ENCODE measurements at regions not wholly inside any gene's neighbourhood (a gene's known extent, or its start where the extent isn't known, plus 50 kb on each side); places are given as distances from the start of the nearest gene placed in this dataset.
A peak's percentile ranks its signal among the peaks of the same experiment; 100 is the strongest.

GRCh38 chr18:48470484-48471180 is 61.4 kb upstream of the ZBTB7C start:
- TF ChIP-seq CTCF (IDR thresholded peaks at IDR 0.05): no peak
- Histone ChIP-seq H3K9me3 (no peaks in the 10 kb centered on the region), H3K27me3 (replicated peaks; ENCODE audit: insufficient read depth) (no peaks in the 10 kb centered on the region), H3K27ac (peak overlapping the region in 1 of 2 donors; percentile 38), H3K36me3 (no peaks in the 10 kb centered on the region), H3K4me1 (ENCODE audit: control insufficient read depth in 1 of 2, low read depth in 2 of 2) (no peaks in the 10 kb centered on the region), H3K4me3 (no peak overlapping the region)
- no peak for DNase-seq (ENCODE audit: low spot score)
- ATAC-seq (ENCODE audit: insufficient number of reproducible peaks, low FRiP score, low read depth): no peak

DNA sequence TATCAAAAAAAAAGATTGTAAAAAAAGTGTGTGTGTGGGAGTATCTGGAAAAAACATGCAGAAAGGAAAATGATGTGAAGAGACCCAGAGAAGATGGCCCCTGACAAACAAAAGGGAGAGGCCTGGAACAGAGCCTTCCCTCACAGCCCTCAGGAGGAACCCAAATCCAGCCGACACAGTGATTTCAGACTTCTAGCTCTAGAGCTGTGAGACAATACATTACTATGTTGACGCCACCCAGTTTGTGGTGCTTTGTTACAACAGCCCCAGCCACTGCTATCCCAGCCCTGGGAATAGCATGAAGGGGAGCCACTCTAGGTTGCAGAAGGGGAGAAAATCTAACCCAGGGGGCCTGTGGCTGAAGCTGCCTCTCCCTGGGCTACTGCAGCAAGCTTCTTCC is 59.0 kb upstream of the ZBTB7C start:
- no peaks in the 10 kb centered on the region for H3K36me3 ChIP-seq
- TF ChIP-seq CTCF (IDR thresholded peaks at IDR 0.05): no peak

DNA sequence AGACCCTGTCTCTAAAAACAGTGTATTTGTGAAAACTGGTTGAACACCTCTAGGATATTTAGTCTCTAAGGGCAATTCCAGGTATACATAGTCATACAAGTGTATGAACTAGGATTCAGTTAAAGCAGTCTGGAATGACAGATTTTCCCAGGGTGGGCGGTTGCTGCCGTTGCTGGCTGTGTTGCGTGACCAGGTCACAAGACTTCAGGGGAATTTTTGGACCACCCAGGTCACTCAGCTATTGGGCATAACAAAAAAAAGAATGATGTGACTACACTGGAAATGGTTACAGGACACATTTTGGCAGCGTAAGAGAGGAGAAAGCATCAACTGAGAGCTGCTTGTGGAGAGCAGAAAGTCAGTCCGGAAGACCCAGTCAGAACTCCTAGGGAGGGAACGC is 58.0 kb upstream of the ZBTB7C start:
- DNase-seq (ENCODE audit: low spot score) (no peak), ATAC-seq (ENCODE audit: insufficient number of reproducible peaks, low FRiP score, low read depth) (no peak)
- Histone ChIP-seq H3K4me1 (ENCODE audit: control insufficient read depth in 1 of 2, low read depth in 2 of 2) (no peaks in the 10 kb centered on the region), H3K27ac (no peak overlapping the region), H3K9me3 (no peaks in the 10 kb centered on the region), H3K4me3 (no peak overlapping the region), H3K27me3 (replicated peaks; ENCODE audit: insufficient read depth) (no peaks in the 10 kb centered on the region), H3K36me3 (no peaks in the 10 kb centered on the region)
- no peak for TF ChIP-seq CTCF (IDR thresholded peaks at IDR 0.05)

More for the DNA sequence above, 59.0 kb upstream of the ZBTB7C start:
- Histone ChIP-seq H3K4me3 (no peak overlapping the region), H3K27me3 (replicated peaks; ENCODE audit: insufficient read depth) (no peaks in the 10 kb centered on the region), H3K4me1 (ENCODE audit: control insufficient read depth in 1 of 2, low read depth in 2 of 2) (no peaks in the 10 kb centered on the region), H3K27ac (no peak overlapping the region), H3K9me3 (no peaks in the 10 kb centered on the region)
- no peak for ATAC-seq (ENCODE audit: insufficient number of reproducible peaks, low FRiP score, low read depth)
- no peak for DNase-seq (ENCODE audit: low spot score)

GRCh38 chr18:48462510-48462909 is 53.3 kb upstream of the ZBTB7C start:
- Histone ChIP-seq H3K4me3 (no peak overlapping the region), H3K36me3 (no peaks in the 10 kb centered on the region), H3K4me1 (ENCODE audit: control insufficient read depth in 1 of 2, low read depth in 2 of 2) (no peaks in the 10 kb centered on the region), H3K27ac (no peak overlapping the region), H3K27me3 (replicated peaks; ENCODE audit: insufficient read depth) (no peaks in the 10 kb centered on the region), H3K9me3 (no peaks in the 10 kb centered on the region)
- DNase-seq (ENCODE audit: low spot score) (no peak), ATAC-seq (ENCODE audit: insufficient number of reproducible peaks, low FRiP score, low read depth) (no peak)
- no peak for TF ChIP-seq CTCF (IDR thresholded peaks at IDR 0.05)

DNA sequence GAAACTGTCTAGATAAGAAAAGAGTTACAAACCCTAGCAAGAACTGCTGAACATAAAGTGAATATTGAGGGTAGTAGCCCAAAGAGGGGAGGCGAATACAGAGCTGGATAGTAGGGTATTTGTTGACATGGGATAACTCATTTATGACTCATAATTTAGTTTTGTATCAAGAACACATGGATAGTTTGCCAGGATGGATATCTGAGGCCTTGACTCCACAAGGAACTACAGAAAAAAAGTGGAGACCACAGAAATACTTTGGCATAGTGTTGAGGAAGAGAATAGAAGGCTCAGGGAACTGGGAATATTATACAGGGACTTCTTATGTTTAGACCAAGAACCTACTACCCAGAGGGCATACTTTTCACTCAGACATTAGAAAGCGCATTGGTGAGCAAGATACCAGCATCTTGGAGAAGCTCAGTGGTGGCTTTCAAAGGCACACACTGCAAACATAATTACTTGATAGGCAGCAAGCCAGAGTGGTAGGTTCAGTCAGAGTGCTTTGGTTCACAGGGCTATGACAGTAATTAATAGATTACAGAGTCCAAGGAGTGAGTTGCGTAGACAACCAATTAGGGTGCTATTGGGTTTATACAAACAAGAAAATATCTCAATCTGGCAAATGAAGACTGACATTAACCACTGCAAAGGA is 51.9 kb upstream of the ZBTB7C start:
- no peak for ATAC-seq (ENCODE audit: insufficient number of reproducible peaks, low FRiP score, low read depth)
- no peak overlapping the region for H3K4me3 ChIP-seq
- TF ChIP-seq CTCF (IDR thresholded peaks at IDR 0.05): no peak

More for the DNA sequence above, 51.9 kb upstream of the ZBTB7C start:
- Histone ChIP-seq H3K36me3 (no peaks in the 10 kb centered on the region), H3K4me1 (ENCODE audit: control insufficient read depth in 1 of 2, low read depth in 2 of 2) (peaks cover 0 to 5% of the 10 kb centered on the region in 2 donors), H3K9me3 (no peaks in the 10 kb centered on the region), H3K27ac (no peak overlapping the region), H3K27me3 (replicated peaks; ENCODE audit: insufficient read depth) (no peaks in the 10 kb centered on the region)
- no peak for DNase-seq (ENCODE audit: low spot score)
